ENCODE measurements at regions not wholly inside any gene's neighbourhood (a gene's known extent, or its start where the extent isn't known, plus 50 kb on each side); places are given as distances from the start of the nearest gene placed in this dataset.

GRCh38 chr4:18441676-18442075, 420.1 kb upstream of the LCORL start:
- TF ChIP-seq CTCF (IDR thresholded peaks at IDR 0.05) (no peak), POLR2A (IDR thresholded peaks at IDR 0.05) (no peak)

All from sigmoid colon (tissue), 3 donors.